Astrocyte (in vitro differentiated cells and primary cell): ENCODE measurements at regions not wholly inside any gene's neighbourhood (a gene's known extent, or its start where the extent isn't known, plus 50 kb on each side); places are given as distances from the start of the nearest gene placed in this dataset.

Source experiments
- CTCF ChIP-seq: IDR thresholded peaks from 2 replicates; pipeline ENCODE4 v1.5.1; 2011; ENCODE audit warnings: low read depth, mild to moderate bottlenecking, inconsistent platforms, low read length, moderate library complexity; ENCODE audit not compliant: insufficient read depth
- EZH2 ChIP-seq: IDR thresholded peaks from 2 replicates; pipeline ENCODE4 v1.6.1; 2012; ENCODE audit warnings: mild to moderate bottlenecking, low read length, inconsistent platforms; ENCODE audit not compliant: insufficient read depth

GRCh38 chr13:105665284-105665683, 870.2 kb downstream of the EFNB2 start:
- no peak for TF ChIP-seq CTCF
- no peak for TF ChIP-seq EZH2
